ENCODE measurements at regions not wholly inside any gene's neighbourhood (a gene's known extent, or its start where the extent isn't known, plus 50 kb on each side); places are given as distances from the start of the nearest gene placed in this dataset.

GRCh38 chr1:79928901-79929300 lies 922.4 kb upstream of the ADGRL4 start:
- TF ChIP-seq CTCF (IDR thresholded peaks at IDR 0.05) (no peak), POLR2A (IDR thresholded peaks at IDR 0.05) (no peak), POLR2AphosphoS5 (IDR thresholded peaks at IDR 0.05) (no peak)

Data from breast epithelium (tissue), 3 donors.